ENCODE measurements at regions not wholly inside any gene's neighbourhood (a gene's known extent, or its start where the extent isn't known, plus 50 kb on each side); places are given as distances from the start of the nearest gene placed in this dataset.

DNA sequence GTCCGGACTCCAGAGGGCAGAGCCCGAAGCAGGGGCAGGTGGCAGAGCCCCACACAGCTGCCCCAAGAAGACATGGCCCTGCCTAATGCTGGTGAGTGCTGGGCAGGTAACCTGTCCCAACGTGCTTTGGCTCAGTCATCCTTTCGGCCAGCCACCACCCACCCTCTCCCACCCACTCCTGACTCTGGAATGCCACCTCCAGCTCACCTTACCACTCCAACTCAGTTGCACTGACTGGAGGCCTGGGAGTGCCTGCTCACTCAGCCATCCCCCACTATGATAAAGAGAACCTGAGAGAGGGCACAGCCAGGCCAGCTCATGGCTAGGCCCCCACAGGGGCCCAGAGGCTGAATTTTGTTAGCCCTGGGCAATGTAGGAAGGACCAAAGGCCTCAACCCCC is 53.8 kb upstream of the MPEG1 start:
- no peak overlapping the region for H3K14ac ChIP-seq (ENCODE audit: low read length in 2 of 2)
- no peak overlapping the region for H3K4ac ChIP-seq (ENCODE audit: low read depth in 1 of 2, low read length in 2 of 2)
- no peak for DNase-seq
- no peaks in the 10 kb centered on the region for H3K4me1 ChIP-seq (ENCODE audit: control insufficient read depth, insufficient read depth, low read depth, low read length)
- no peaks in the 10 kb centered on the region for H3K9me3 ChIP-seq (ENCODE audit: control insufficient read depth, low read length)
- H2AK5ac ChIP-seq (ENCODE audit: low read length, severe bottlenecking) = no peak overlapping the region
- no peak overlapping the region for H4K91ac ChIP-seq (ENCODE audit: low read length)
- H4K8ac ChIP-seq (ENCODE audit: low read length) = no peak overlapping the region
- H2BK15ac ChIP-seq (ENCODE audit: low read depth, poor library complexity, severe bottlenecking) = no peak overlapping the region
- H2BK12ac ChIP-seq (ENCODE audit: low read length in 2 of 2) = no peak overlapping the region
- H3K27ac ChIP-seq (ENCODE audit: low read length, poor library complexity, severe bottlenecking) = no peak overlapping the region
- H2BK120ac ChIP-seq (ENCODE audit: low read depth, low read length) = no peak overlapping the region
- H3K79me1 ChIP-seq (replicated peaks; ENCODE audit: low read length, poor library complexity, severe bottlenecking) = no peaks in the 10 kb centered on the region
- H3K4me2 ChIP-seq (ENCODE audit: low read length, poor library complexity, severe bottlenecking) = no peak overlapping the region
- no peak overlapping the region for H2BK5ac ChIP-seq (ENCODE audit: low read depth, low read length, poor library complexity, severe bottlenecking)
- 63% methylated on average over 4 of the region's 4 CpGs for WGBS
- H3K4me3 ChIP-seq (ENCODE audit: insufficient read depth in 1 of 2, low read depth in 1 of 2, low read length in 2 of 2) = no peak overlapping the region
- no peak overlapping the region for H3K23ac ChIP-seq (ENCODE audit: low read length in 2 of 2)
- H2AFZ ChIP-seq (ENCODE audit: low read depth, low read length) = no peak overlapping the region
- H3K27me3 ChIP-seq (ENCODE audit: control insufficient read depth in 1 of 2, insufficient read depth in 1 of 2, low read length in 2 of 2) = no peaks in the 10 kb centered on the region
- H3K9ac ChIP-seq (ENCODE audit: low read length) = no peak overlapping the region
- H3K36me3 ChIP-seq (ENCODE audit: control insufficient read depth in 1 of 2, insufficient read depth in 2 of 2, low read depth in 1 of 2, low read length in 2 of 2) = no peaks in the 10 kb centered on the region
- H3K18ac ChIP-seq (ENCODE audit: low read depth in 1 of 2, low read length in 2 of 2) = no peak overlapping the region

DNA sequence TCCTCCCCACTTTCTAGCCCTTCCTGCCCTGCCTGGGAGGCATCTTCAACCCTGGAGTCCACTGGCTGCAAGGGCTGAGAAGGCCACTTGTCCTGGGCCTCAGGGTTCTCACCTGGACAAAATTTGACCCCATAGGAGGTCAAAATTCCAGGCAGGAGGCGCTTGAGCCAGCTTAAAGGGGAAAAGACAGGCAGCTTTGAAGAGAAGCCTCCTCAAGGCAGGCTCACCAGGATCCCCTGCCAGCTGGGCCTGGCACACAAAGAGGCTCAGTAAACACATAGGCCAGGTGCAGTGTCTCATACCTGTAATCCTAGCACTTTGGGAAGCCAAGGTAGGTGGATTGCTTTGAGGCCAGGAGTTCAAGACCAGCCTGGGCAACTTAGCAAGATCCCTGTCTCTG is 53.0 kb upstream of the MPEG1 start:
- H3K4ac ChIP-seq (ENCODE audit: low read depth in 1 of 2, low read length in 2 of 2) = no peak overlapping the region
- H3K79me1 ChIP-seq (replicated peaks; ENCODE audit: low read length, poor library complexity, severe bottlenecking) = no peaks in the 10 kb centered on the region
- no peak overlapping the region for H2AK5ac ChIP-seq (ENCODE audit: low read length, severe bottlenecking)
- no peak overlapping the region for H3K4me3 ChIP-seq (ENCODE audit: insufficient read depth in 1 of 2, low read depth in 1 of 2, low read length in 2 of 2)
- H2BK5ac ChIP-seq (ENCODE audit: low read depth, low read length, poor library complexity, severe bottlenecking) = no peak overlapping the region
- no peak overlapping the region for H2BK12ac ChIP-seq (ENCODE audit: low read length in 2 of 2)
- H3K4me2 ChIP-seq (ENCODE audit: low read length, poor library complexity, severe bottlenecking) = no peak overlapping the region
- no peak overlapping the region for H2BK15ac ChIP-seq (ENCODE audit: low read depth, poor library complexity, severe bottlenecking)
- H4K91ac ChIP-seq (ENCODE audit: low read length) = no peak overlapping the region
- H3K27ac ChIP-seq (ENCODE audit: low read length, poor library complexity, severe bottlenecking) = no peak overlapping the region
- no peak overlapping the region for H3K18ac ChIP-seq (ENCODE audit: low read depth in 1 of 2, low read length in 2 of 2)
- no peak overlapping the region for H3K9ac ChIP-seq (ENCODE audit: low read length)
- no peak overlapping the region for H4K8ac ChIP-seq (ENCODE audit: low read length)
- no peaks in the 10 kb centered on the region for H3K9me3 ChIP-seq (ENCODE audit: control insufficient read depth, low read length)
- DNase-seq = no peak
- 70% methylated on average over 1 of the region's 1 CpG for WGBS
- no peaks in the 10 kb centered on the region for H3K36me3 ChIP-seq (ENCODE audit: control insufficient read depth in 1 of 2, insufficient read depth in 2 of 2, low read depth in 1 of 2, low read length in 2 of 2)
- no peaks in the 10 kb centered on the region for H3K4me1 ChIP-seq (ENCODE audit: control insufficient read depth, insufficient read depth, low read depth, low read length)
- H3K23ac ChIP-seq (ENCODE audit: low read length in 2 of 2) = no peak overlapping the region
- no peak overlapping the region for H2AFZ ChIP-seq (ENCODE audit: low read depth, low read length)
- no peak overlapping the region for H2BK120ac ChIP-seq (ENCODE audit: low read depth, low read length)
- no peak overlapping the region for H3K14ac ChIP-seq (ENCODE audit: low read length in 2 of 2)
- H3K27me3 ChIP-seq (ENCODE audit: control insufficient read depth in 1 of 2, insufficient read depth in 1 of 2, low read length in 2 of 2) = no peaks in the 10 kb centered on the region

DNA sequence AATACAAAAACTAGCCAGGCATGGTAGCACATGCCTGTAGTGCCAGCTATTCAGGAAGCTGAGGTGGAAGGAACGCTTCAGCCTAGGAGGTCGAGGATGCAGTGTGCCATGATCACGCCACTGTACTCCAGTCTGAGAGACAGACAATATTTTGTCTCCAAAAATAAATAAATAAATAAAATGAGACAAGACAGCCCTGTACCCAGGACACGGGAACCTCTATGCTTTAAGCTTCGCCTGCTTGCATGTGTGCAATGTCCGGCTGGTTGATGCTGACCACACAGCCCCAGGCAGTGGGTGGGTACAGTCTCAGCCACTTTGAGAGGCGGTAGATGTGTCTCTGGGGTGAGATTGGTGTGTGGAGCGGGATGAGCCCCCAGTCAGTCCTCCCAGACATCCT is 52.0 kb upstream of the MPEG1 start:
- Histone ChIP-seq H3K79me1 (replicated peaks; ENCODE audit: low read length, poor library complexity, severe bottlenecking) (no peaks in the 10 kb centered on the region), H3K9me3 (ENCODE audit: control insufficient read depth, low read length) (no peaks in the 10 kb centered on the region), H2AK5ac (ENCODE audit: low read length, severe bottlenecking) (no peak overlapping the region), H3K4me1 (ENCODE audit: control insufficient read depth, insufficient read depth, low read depth, low read length) (no peaks in the 10 kb centered on the region), H4K91ac (ENCODE audit: low read length) (no peak overlapping the region), H3K4me3 (ENCODE audit: insufficient read depth in 1 of 2, low read depth in 1 of 2, low read length in 2 of 2) (no peak overlapping the region), H3K4me2 (ENCODE audit: low read length, poor library complexity, severe bottlenecking) (no peak overlapping the region), H3K4ac (ENCODE audit: low read depth in 1 of 2, low read length in 2 of 2) (no peak overlapping the region), H4K8ac (ENCODE audit: low read length) (no peak overlapping the region), H2BK12ac (ENCODE audit: low read length in 2 of 2) (no peak overlapping the region), H2BK5ac (ENCODE audit: low read depth, low read length, poor library complexity, severe bottlenecking) (no peak overlapping the region), H2AFZ (ENCODE audit: low read depth, low read length) (no peak overlapping the region), H3K27me3 (ENCODE audit: control insufficient read depth in 1 of 2, insufficient read depth in 1 of 2, low read length in 2 of 2) (no peaks in the 10 kb centered on the region), H3K9ac (ENCODE audit: low read length) (no peak overlapping the region), H2BK15ac (ENCODE audit: low read depth, poor library complexity, severe bottlenecking) (no peak overlapping the region), H3K18ac (ENCODE audit: low read depth in 1 of 2, low read length in 2 of 2) (no peak overlapping the region), H3K23ac (ENCODE audit: low read length in 2 of 2) (no peak overlapping the region), H3K27ac (ENCODE audit: low read length, poor library complexity, severe bottlenecking) (no peak overlapping the region), H2BK120ac (ENCODE audit: low read depth, low read length) (no peak overlapping the region), H3K14ac (ENCODE audit: low read length in 2 of 2) (no peak overlapping the region), H3K36me3 (ENCODE audit: control insufficient read depth in 1 of 2, insufficient read depth in 2 of 2, low read depth in 1 of 2, low read length in 2 of 2) (no peaks in the 10 kb centered on the region)
- WGBS = 82% methylated on average over 5 of the region's 8 CpGs
- no peak for DNase-seq

DNA sequence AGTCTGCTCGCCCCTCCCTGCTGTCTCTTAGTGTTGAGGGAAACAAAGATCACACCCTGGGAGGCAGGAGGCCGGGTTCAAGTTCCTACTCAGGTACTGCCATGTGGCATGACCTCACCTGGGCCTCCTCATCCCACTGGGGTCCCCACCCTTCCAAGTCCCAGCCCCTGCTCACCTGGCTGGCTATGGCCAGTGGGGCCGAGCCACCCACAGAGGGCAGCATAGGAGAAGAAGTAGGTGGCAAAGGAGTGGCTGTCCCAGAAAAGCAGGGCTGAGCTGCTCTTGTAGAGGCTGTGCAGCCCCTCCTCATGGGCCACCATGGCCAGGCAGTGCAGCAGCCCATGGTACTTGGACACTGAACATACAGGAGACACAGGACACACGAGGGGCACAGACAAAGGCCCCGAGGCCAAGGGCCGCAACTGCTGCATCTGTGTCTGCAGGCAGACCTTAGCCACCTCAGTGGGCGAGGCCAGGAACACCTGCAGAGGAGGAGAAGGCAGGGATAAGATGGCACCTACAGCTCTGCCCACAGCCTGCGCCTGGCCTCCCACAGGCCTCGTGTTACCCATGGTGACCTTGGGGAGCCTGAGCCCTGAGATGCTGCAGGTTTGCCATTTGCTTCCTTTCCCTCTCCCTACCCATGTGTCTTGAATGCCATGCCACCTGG is 50.6 kb upstream of the MPEG1 start:
- no peaks in the 10 kb centered on the region for H3K4me1 ChIP-seq (ENCODE audit: control insufficient read depth, insufficient read depth, low read depth, low read length)
- H3K4me3 ChIP-seq (ENCODE audit: insufficient read depth in 1 of 2, low read depth in 1 of 2, low read length in 2 of 2) = peak overlapping the region in 1 of 2 experiments; percentile 16
- no peak for DNase-seq
- H3K79me1 ChIP-seq (replicated peaks; ENCODE audit: low read length, poor library complexity, severe bottlenecking) = no peaks in the 10 kb centered on the region
- H2BK5ac ChIP-seq (ENCODE audit: low read depth, low read length, poor library complexity, severe bottlenecking) = no peak overlapping the region
- 63% methylated on average over 6 of the region's 9 CpGs for WGBS
- no peak overlapping the region for H3K4me2 ChIP-seq (ENCODE audit: low read length, poor library complexity, severe bottlenecking)
- no peak overlapping the region for H2BK15ac ChIP-seq (ENCODE audit: low read depth, poor library complexity, severe bottlenecking)
- H2AK5ac ChIP-seq (ENCODE audit: low read length, severe bottlenecking) = no peak overlapping the region
- no peak overlapping the region for H3K27ac ChIP-seq (ENCODE audit: low read length, poor library complexity, severe bottlenecking)
- no peak overlapping the region for H3K23ac ChIP-seq (ENCODE audit: low read length in 2 of 2)
- no peak overlapping the region for H3K14ac ChIP-seq (ENCODE audit: low read length in 2 of 2)
- no peak overlapping the region for H2AFZ ChIP-seq (ENCODE audit: low read depth, low read length)
- no peak overlapping the region for H3K4ac ChIP-seq (ENCODE audit: low read depth in 1 of 2, low read length in 2 of 2)
- H4K8ac ChIP-seq (ENCODE audit: low read length) = no peak overlapping the region
- no peak overlapping the region for H2BK120ac ChIP-seq (ENCODE audit: low read depth, low read length)
- no peak overlapping the region for H3K9ac ChIP-seq (ENCODE audit: low read length)
- no peaks in the 10 kb centered on the region for H3K9me3 ChIP-seq (ENCODE audit: control insufficient read depth, low read length)
- peaks cover 0 to 3% of the 10 kb centered on the region in 2 experiments for H3K27me3 ChIP-seq (ENCODE audit: control insufficient read depth in 1 of 2, insufficient read depth in 1 of 2, low read length in 2 of 2)
- no peak overlapping the region for H2BK12ac ChIP-seq (ENCODE audit: low read length in 2 of 2)
- no peak overlapping the region for H3K18ac ChIP-seq (ENCODE audit: low read depth in 1 of 2, low read length in 2 of 2)
- no peaks in the 10 kb centered on the region for H3K36me3 ChIP-seq (ENCODE audit: control insufficient read depth in 1 of 2, insufficient read depth in 2 of 2, low read depth in 1 of 2, low read length in 2 of 2)
- H4K91ac ChIP-seq (ENCODE audit: low read length) = no peak overlapping the region

Measured in mesenchymal stem cell (in vitro differentiated cells and primary cell).